HCT116 (cell line): ENCODE measurements at regions not wholly inside any gene's neighbourhood (a gene's known extent, or its start where the extent isn't known, plus 50 kb on each side); places are given as distances from the start of the nearest gene placed in this dataset.

ENCODE experiments used
- ATF3 ChIP-seq: IDR thresholded peaks from 2 replicates; pipeline ENCODE4 v1.6.1; 2012
- CTCF ChIP-seq, 3 experiments: fragments of 200-600 bp in 1 of 3; sonication (generic) in 1 of 3; IDR thresholded peaks in 2 of 3; conservative IDR thresholded peaks in 1 of 3; 2 replicates each; pipeline ENCODE4 v1.5.1; 2012 to 2017; ENCODE audit warnings: low read depth in 2 of 3, low read length in 2 of 3, antibody characterized with exemption in 1 of 3, borderline replicate concordance in 1 of 3, control low read depth in 1 of 3, mild to moderate bottlenecking in 1 of 3, mixed read lengths in 1 of 3, mixed run types in 1 of 3, moderate library complexity in 1 of 3; ENCODE audit not compliant: insufficient read depth in 1 of 3
- EGR1 ChIP-seq: IDR thresholded peaks from 2 replicates; pipeline ENCODE4 v1.6.1; 2012; ENCODE audit warnings: low read depth
- EZH2phosphoT487 ChIP-seq: fragments of 200-600 bp; IDR thresholded peaks from 2 replicates; pipeline ENCODE4 v1.6.1; 2018; ENCODE audit warnings: antibody characterized with exemption, borderline replicate concordance
- ZBTB33 ChIP-seq: IDR thresholded peaks from 2 replicates; pipeline ENCODE4 v1.6.1; 2011; ENCODE audit warnings: mild to moderate bottlenecking, low read length, moderate library complexity; ENCODE audit not compliant: insufficient replicate concordance; ENCODE audit errors: extremely low read depth

GRCh38 chr21:31405604-31406003 is 61.5 kb upstream of the TIAM1 start:
- no peak for TF ChIP-seq CTCF (IDR thresholded peaks at IDR 0.05 in 2 of 3, conservative IDR thresholded peaks at IDR 0.05 in 1 of 3; ENCODE audit: borderline replicate concordance in 1 of 3, insufficient read depth in 1 of 3, low read depth in 2 of 3, low read length in 2 of 3)
- TF ChIP-seq ZBTB33: no peak
- no peak for TF ChIP-seq EGR1
- no peak for TF ChIP-seq ATF3
- no peak for TF ChIP-seq EZH2phosphoT487
